H9 (cell line): ENCODE measurements at regions not wholly inside any gene's neighbourhood (a gene's known extent, or its start where the extent isn't known, plus 50 kb on each side); places are given as distances from the start of the nearest gene placed in this dataset.

Experiments
- DNase-seq: peaks from one replicate; pipeline ENCODE4 v3.0.0-alpha.2; 2017
- H2AFZ ChIP-seq: one replicate; pipeline ENCODE4 v1.6.1; 2013; ENCODE audit warnings: mild to moderate bottlenecking, low read length, control low read depth, moderate library complexity
- H2AK5ac ChIP-seq: 2 replicates; pipeline ENCODE4 v1.6.1; 2013; ENCODE audit warnings: low read length, control low read depth, mixed read lengths; ENCODE audit not compliant: insufficient read length
- H2BK120ac ChIP-seq: one replicate; pipeline ENCODE4 v1.6.1; 2013; ENCODE audit warnings: low read depth, mild to moderate bottlenecking, low read length, control low read depth, inconsistent platforms; ENCODE audit not compliant: poor library complexity, severe bottlenecking
- H2BK12ac ChIP-seq: 2 replicates; pipeline ENCODE4 v1.6.1; 2013; ENCODE audit warnings: low read length, control low read depth, mixed read lengths, low read depth; ENCODE audit not compliant: insufficient read length
- H2BK15ac ChIP-seq: 2 replicates; pipeline ENCODE4 v1.6.1; 2013; ENCODE audit warnings: low read depth, low read length, control low read depth
- H2BK20ac ChIP-seq: one replicate; pipeline ENCODE4 v1.6.1; 2013; ENCODE audit warnings: low read depth, mild to moderate bottlenecking, low read length, control low read depth, inconsistent platforms; ENCODE audit not compliant: poor library complexity, severe bottlenecking
- H2BK5ac ChIP-seq: 2 replicates; pipeline ENCODE4 v1.6.1; 2013; ENCODE audit warnings: low read length, control low read depth, mixed read lengths; ENCODE audit not compliant: insufficient read length
- H3K14ac ChIP-seq: 2 replicates; pipeline ENCODE4 v1.6.1; 2013; ENCODE audit warnings: low read length, control low read depth; ENCODE audit not compliant: insufficient read depth
- H3K18ac ChIP-seq: 2 replicates; pipeline ENCODE4 v1.6.1; 2013; ENCODE audit warnings: low read depth, mild to moderate bottlenecking, mixed read lengths, low read length, control low read depth; ENCODE audit not compliant: insufficient read length
- H3K23ac ChIP-seq: 2 replicates; pipeline ENCODE4 v1.6.1; 2013; ENCODE audit warnings: low read length, control low read depth, mixed read lengths, low read depth; ENCODE audit not compliant: insufficient read length
- H3K23me2 ChIP-seq: 2 replicates; pipeline ENCODE4 v1.6.1; 2013; ENCODE audit warnings: low read depth, mild to moderate bottlenecking, mixed read lengths, low read length, control low read depth; ENCODE audit not compliant: insufficient read length, poor library complexity, severe bottlenecking
- H3K27ac ChIP-seq: 2 replicates; pipeline ENCODE4 v1.5.1; 2013; ENCODE audit warnings: low read length, control low read depth, mixed read lengths, low read depth; ENCODE audit not compliant: insufficient read length
- H3K27me3 ChIP-seq: 2 replicates; pipeline ENCODE4 v1.6.1; 2013; ENCODE audit warnings: low read length, control low read depth, inconsistent platforms; ENCODE audit not compliant: insufficient read depth
- H3K4ac ChIP-seq: 2 replicates; pipeline ENCODE4 v1.6.1; 2013; ENCODE audit warnings: low read depth, mild to moderate bottlenecking, control low read depth, inconsistent platforms, low read length, moderate library complexity
- H3K4me1 ChIP-seq: 2 replicates; pipeline ENCODE4 v1.6.1; 2013; ENCODE audit warnings: low read length, control low read depth, inconsistent platforms; ENCODE audit not compliant: insufficient read depth
- H3K4me2 ChIP-seq: 2 replicates; pipeline ENCODE4 v1.6.1; 2013; ENCODE audit warnings: low read length, control low read depth, mixed read lengths; ENCODE audit not compliant: insufficient read length, insufficient read depth
- H3K56ac ChIP-seq: 2 replicates; pipeline ENCODE4 v1.6.1; 2013; ENCODE audit warnings: low read depth, mild to moderate bottlenecking, mixed read lengths, low read length, control low read depth; ENCODE audit not compliant: insufficient read length
- H3K79me1 ChIP-seq: 2 replicates; pipeline ENCODE4 v1.6.1; 2013; ENCODE audit warnings: low read depth, mild to moderate bottlenecking, moderate library complexity, low read length, control low read depth, inconsistent platforms; ENCODE audit not compliant: insufficient read depth, poor library complexity, severe bottlenecking
- H3K79me2 ChIP-seq: 2 replicates; pipeline ENCODE4 v1.6.1; 2013; ENCODE audit warnings: low read length, control low read depth, inconsistent platforms; ENCODE audit not compliant: insufficient read depth
- H3K9ac ChIP-seq: 2 replicates; pipeline ENCODE4 v1.6.1; 2013; ENCODE audit warnings: low read length, control low read depth, mixed read lengths; ENCODE audit not compliant: insufficient read length; ENCODE audit errors: extremely low read depth
- H3K9me3 ChIP-seq: one replicate; pipeline ENCODE4 v1.6.1; 2013; ENCODE audit warnings: low read depth, low read length, inconsistent platforms; ENCODE audit not compliant: control insufficient read depth
- H3T11ph ChIP-seq: one replicate; pipeline ENCODE4 v1.6.1; 2013; ENCODE audit warnings: mild to moderate bottlenecking, low read length, control low read depth, inconsistent platforms
- H4K20me1 ChIP-seq: one replicate; pipeline ENCODE4 v1.6.1; 2013; ENCODE audit not compliant: control insufficient read depth, insufficient read length, insufficient read depth
- H4K5ac ChIP-seq: 2 replicates; pipeline ENCODE4 v1.6.1; 2013; ENCODE audit warnings: low read depth, mild to moderate bottlenecking, mixed read lengths, low read length, control low read depth; ENCODE audit not compliant: insufficient read length
- H4K8ac ChIP-seq: replicated peaks from 2 replicates; pipeline ENCODE4 v1.6.1; 2013; ENCODE audit warnings: low read length, control low read depth, mixed read lengths, low read depth; ENCODE audit not compliant: insufficient read length
- H4K91ac ChIP-seq: 2 replicates; pipeline ENCODE4 v1.6.1; 2013; ENCODE audit warnings: low read depth, mild to moderate bottlenecking, moderate library complexity, mixed read lengths, low read length, control low read depth; ENCODE audit not compliant: insufficient read length
- H3K27ac Mint-ChIP-seq, 3 experiments: 2 replicates in 2 of 3; 3 replicates in 1 of 3; pipeline ENCODE4 v1.8.0; 2020 to 2021; ENCODE audit warnings: mixed read lengths in 3 of 3, mild to moderate bottlenecking in 1 of 3, moderate library complexity in 1 of 3
- H3K27me3 Mint-ChIP-seq: 2 replicates; pipeline ENCODE4 v1.8.0; 2021; ENCODE audit warnings: low read depth, mild to moderate bottlenecking, moderate library complexity, mixed read lengths
- H3K36me3 Mint-ChIP-seq, 3 experiments: 2 replicates in 2 of 3; 3 replicates in 1 of 3; pipeline ENCODE4 v1.8.0; 2020 to 2021; ENCODE audit warnings: low read depth in 3 of 3, mixed read lengths in 3 of 3; ENCODE audit not compliant: insufficient read depth in 1 of 3
- H3K4me1 Mint-ChIP-seq, 2 experiments: 2 replicates each; pipeline ENCODE4 v1.8.0; 2020; ENCODE audit warnings: mixed read lengths in 2 of 2
- H3K4me3 Mint-ChIP-seq, 2 experiments: 2 replicates in 1 of 2; 3 replicates in 1 of 2; pipeline ENCODE4 v1.8.0; 2020 to 2021; ENCODE audit warnings: mild to moderate bottlenecking in 2 of 2, mixed read lengths in 2 of 2, moderate library complexity in 1 of 2
- H3K9me3 Mint-ChIP-seq, 2 experiments: 2 replicates in 1 of 2; 3 replicates in 1 of 2; pipeline ENCODE4 v1.8.0; 2020; ENCODE audit warnings: mild to moderate bottlenecking in 2 of 2, mixed read lengths in 2 of 2, moderate library complexity in 1 of 2
- CTCF ChIP-seq: fragments of 200-600 bp; sonication (generic); conservative IDR thresholded peaks from 3 replicates; pipeline ENCODE4 v1.8.0; 2021; ENCODE audit warnings: antibody characterized with exemption, mild to moderate bottlenecking
- WGBS: extraction: QIAGEN DNeasy Blood & Tissue Kit; methylation state at CpG from one replicate; pipeline ENCODE4 v1.1.7; 2013; ENCODE audit warnings: missing lambda C conversion rate, low lambda C conversion rate, mixed read lengths; ENCODE audit not compliant: insufficient read length; ENCODE audit errors: extremely low coverage; 5-methylcytosine and 5-hydroxymethylcytosine counted together

- no peak overlapping the region for H2BK5ac ChIP-seq
- H4K91ac ChIP-seq = no peak overlapping the region
- no peaks in the 10 kb centered on the region for H4K20me1 ChIP-seq
- H2BK120ac ChIP-seq = no peak overlapping the region
- no peak overlapping the region for H3K9ac ChIP-seq
- H3K27me3 ChIP-seq = no peaks in the 10 kb centered on the region
- H3K9me3 ChIP-seq = no peaks in the 10 kb centered on the region
- WGBS = no CpG with 5 or more reads among the region's 4 CpGs
- H3K23me2 ChIP-seq = no peaks in the 10 kb centered on the region
- H3K27ac ChIP-seq = no peak overlapping the region
- no peak overlapping the region for H3K56ac ChIP-seq
- no peak overlapping the region for H2AK5ac ChIP-seq
- no peak overlapping the region for H3K4me3 Mint-ChIP-seq
- H3K4me2 ChIP-seq = no peak overlapping the region
- H3T11ph ChIP-seq = no peak overlapping the region
- H3K4ac ChIP-seq = no peak overlapping the region
- H4K8ac ChIP-seq = no peak overlapping the region
- H3K4me1 Mint-ChIP-seq = peaks cover 42 to 44% of the 10 kb centered on the region in 2 experiments
- no peak for TF ChIP-seq CTCF
- H3K79me1 ChIP-seq = no peaks in the 10 kb centered on the region
- H3K27me3 Mint-ChIP-seq = no peaks in the 10 kb centered on the region; the same call in 1 of the 2 replicates
- H2AFZ ChIP-seq = no peak overlapping the region
- H3K27ac Mint-ChIP-seq = no peak overlapping the region
- H2BK12ac ChIP-seq = no peak overlapping the region
- H2BK15ac ChIP-seq = no peak overlapping the region
- H3K14ac ChIP-seq = no peak overlapping the region
- H2BK20ac ChIP-seq = no peak overlapping the region
- H4K5ac ChIP-seq = no peak overlapping the region
- H3K9me3 Mint-ChIP-seq = no peaks in the 10 kb centered on the region
- no peaks in the 10 kb centered on the region for H3K79me2 ChIP-seq
- 0 out of 2 replicates have a peak, but pooled peaks cover 2% of the 10 kb centered on the region for H3K4me1 ChIP-seq
- no peak overlapping the region for H3K23ac ChIP-seq
- DNase-seq = no peak
- no peak overlapping the region for H3K18ac ChIP-seq
- no peaks in the 10 kb centered on the region for H3K36me3 Mint-ChIP-seq
Measured at GRCh38 chr2:43133336-43133707, 93.1 kb downstream of the ZFP36L2 start.
